KMS-11 (cell line): ENCODE measurements at regions not wholly inside any gene's neighbourhood (a gene's known extent, or its start where the extent isn't known, plus 50 kb on each side); places are given as distances from the start of the nearest gene placed in this dataset.

ENCODE experiments used
- H2AFZ ChIP-seq: fragments of 200-600 bp; sonication (generic); 2 replicates; pipeline ENCODE4 v1.6.1; 2016; ENCODE audit warnings: antibody characterized with exemption, mixed run types, low read depth
- H3K27ac ChIP-seq: fragments of 200-600 bp; sonication (generic); 2 replicates; pipeline ENCODE4 v1.6.1; 2016; ENCODE audit warnings: mild to moderate bottlenecking, mixed run types
- H3K27me3 ChIP-seq: fragments of 200-600 bp; sonication (generic); 2 replicates; pipeline ENCODE4 v1.6.1; 2017; ENCODE audit warnings: mild to moderate bottlenecking, low read depth, mixed run types, moderate library complexity; ENCODE audit not compliant: insufficient read depth
- H3K36me3 ChIP-seq: fragments of 200-600 bp; sonication (generic); 2 replicates; pipeline ENCODE4 v1.6.1; 2017; ENCODE audit warnings: mild to moderate bottlenecking, mixed run types; ENCODE audit not compliant: insufficient read depth
- H3K4me1 ChIP-seq: fragments of 200-600 bp; sonication (generic); 2 replicates; pipeline ENCODE4 v1.6.1; 2016; ENCODE audit warnings: mild to moderate bottlenecking, low read depth, mixed run types; ENCODE audit not compliant: poor library complexity, severe bottlenecking
- H3K4me2 ChIP-seq: fragments of 200-600 bp; sonication (generic); 2 replicates; pipeline ENCODE4 v1.7.0; 2016; ENCODE audit warnings: mild to moderate bottlenecking, mixed run types
- H3K4me3 ChIP-seq: fragments of 200-600 bp; sonication (generic); IDR thresholded peaks from 2 replicates; pipeline ENCODE4 v1.6.1; 2017; ENCODE audit warnings: low read depth, low read length, mixed read lengths; ENCODE audit not compliant: insufficient read depth
- H3K79me2 ChIP-seq: fragments of 200-600 bp; sonication (generic); 2 replicates; pipeline ENCODE4 v1.6.1; 2016; ENCODE audit warnings: low read depth, mixed run types; ENCODE audit not compliant: insufficient read depth
- H3K9ac ChIP-seq: fragments of 200-600 bp; sonication (generic); 2 replicates; pipeline ENCODE4 v1.6.1; 2016; ENCODE audit warnings: mild to moderate bottlenecking, mixed run types
- H4K20me1 ChIP-seq: fragments of 200-600 bp; sonication (generic); 2 replicates; pipeline ENCODE4 v1.6.1; 2016; ENCODE audit warnings: mild to moderate bottlenecking, mixed run types; ENCODE audit not compliant: insufficient read depth
- CTCF ChIP-seq: fragments of 200-600 bp; sonication (generic); conservative IDR thresholded peaks from 2 replicates; pipeline ENCODE4 v1.6.1; 2017; ENCODE audit warnings: low read depth, mild to moderate bottlenecking, antibody characterized with exemption, low read length, moderate library complexity, mixed read lengths

- H4K20me1 ChIP-seq: no peaks in the 10 kb centered on the region
- H3K36me3 ChIP-seq: no peaks in the 10 kb centered on the region
- no peaks in the 10 kb centered on the region for H3K79me2 ChIP-seq
- H3K9ac ChIP-seq: no peak overlapping the region
- H3K4me2 ChIP-seq: no peak overlapping the region
- no peak overlapping the region for H2AFZ ChIP-seq
- H3K27me3 ChIP-seq: no peaks in the 10 kb centered on the region
- TF ChIP-seq CTCF: no peak
- no peak overlapping the region for H3K27ac ChIP-seq
- H3K4me3 ChIP-seq: no peak overlapping the region
- peaks cover 5% of the 10 kb centered on the region for H3K4me1 ChIP-seq
Observed at GRCh38 chr5:93163010-93163663, 417.9 kb downstream of the NR2F1-AS1 start.

- Histone ChIP-seq H3K4me2 (no peak overlapping the region), H4K20me1 (no peaks in the 10 kb centered on the region), H3K4me3 (no peak overlapping the region), H3K36me3 (no peaks in the 10 kb centered on the region), H2AFZ (no peak overlapping the region), H3K79me2 (no peaks in the 10 kb centered on the region), H3K27ac (no peak overlapping the region), H3K9ac (no peak overlapping the region), H3K4me1 (peaks cover 5% of the 10 kb centered on the region), H3K27me3 (no peaks in the 10 kb centered on the region)
- TF ChIP-seq CTCF: no peak
Observed at GRCh38 chr5:93161661-93162654, 419.1 kb downstream of the NR2F1-AS1 start.

GRCh38 chr5:93158841-93159240 is 422.2 kb downstream of the NR2F1-AS1 start:
- Histone ChIP-seq H3K9ac (no peak overlapping the region), H3K36me3 (no peaks in the 10 kb centered on the region), H4K20me1 (no peaks in the 10 kb centered on the region), H3K4me2 (no peak overlapping the region), H3K27me3 (no peaks in the 10 kb centered on the region), H3K27ac (no peak overlapping the region), H3K79me2 (no peaks in the 10 kb centered on the region), H3K4me1 (no peaks in the 10 kb centered on the region), H2AFZ (no peak overlapping the region), H3K4me3 (no peak overlapping the region)
- no peak for TF ChIP-seq CTCF

GRCh38 chr5:93156566-93156965 is 424.5 kb downstream of the NR2F1-AS1 start:
- Histone ChIP-seq H3K9ac (no peak overlapping the region), H3K4me1 (no peaks in the 10 kb centered on the region), H3K27ac (no peak overlapping the region), H4K20me1 (no peaks in the 10 kb centered on the region), H3K4me2 (no peak overlapping the region), H3K4me3 (no peak overlapping the region), H3K36me3 (no peaks in the 10 kb centered on the region), H2AFZ (no peak overlapping the region), H3K79me2 (no peaks in the 10 kb centered on the region), H3K27me3 (no peaks in the 10 kb centered on the region)
- TF ChIP-seq CTCF: no peak
